Hematopoietic multipotent progenitor cell treated with erythropoietin and hydrocortisone succinate and interleukin-3 and kit ligand, for 17 days (in vitro differentiated cells): ENCODE measurements at regions not wholly inside any gene's neighbourhood (a gene's known extent, or its start where the extent isn't known, plus 50 kb on each side); places are given as distances from the start of the nearest gene placed in this dataset.
"Not testable (repeated sequence)": the region's sequence is repeated elsewhere in the genome, so short reads cannot be mapped to it uniquely, and the experiment has no call there.

ENCODE experiments used
- DNase-seq: peaks from one replicate; pipeline ENCODE4 v3.0.0-alpha.2; 2015; ENCODE audit warnings: low spot score

- no peak for DNase-seq
Measured at GRCh38 chr12:14214495-14214894, 151.0 kb upstream of the ATF7IP start.

GRCh38 chr12:14215949-14216348 lies 149.5 kb upstream of the ATF7IP start:
- DNase-seq = not testable (repeated sequence)

- no peak for DNase-seq
Measured at GRCh38 chr12:14216405-14217294, 148.8 kb upstream of the ATF7IP start.

- no peak for DNase-seq
Measured at GRCh38 chr12:14219156-14219555, 146.3 kb upstream of the ATF7IP start.

GRCh38 chr12:14219670-14220069 lies 145.8 kb upstream of the ATF7IP start:
- not testable (repeated sequence) for DNase-seq

- no peak for DNase-seq
Measured at GRCh38 chr12:14225064-14225463, 140.4 kb upstream of the ATF7IP start.

GRCh38 chr12:14235176-14235575 lies 130.3 kb upstream of the ATF7IP start:
- DNase-seq = not testable (repeated sequence)

- DNase-seq = not testable (repeated sequence)
Measured at GRCh38 chr12:14236641-14237040, 128.8 kb upstream of the ATF7IP start.

GRCh38 chr12:14238221-14238792 lies 127.2 kb upstream of the ATF7IP start:
- peak; percentile 16 for DNase-seq

GRCh38 chr12:14239350-14239934 lies 126.0 kb upstream of the ATF7IP start:
- no peak for DNase-seq

- DNase-seq = no peak
Measured at GRCh38 chr12:14239935-14240872, 125.3 kb upstream of the ATF7IP start.

- DNase-seq = no peak
Measured at GRCh38 chr12:14240873-14241220, 124.6 kb upstream of the ATF7IP start.

- DNase-seq = not testable (repeated sequence)
Measured at GRCh38 chr12:14242825-14243224, 122.7 kb upstream of the ATF7IP start.

- no peak for DNase-seq
Measured at GRCh38 chr12:14243941-14244340, 121.5 kb upstream of the ATF7IP start.

GRCh38 chr12:14244876-14245669 lies 120.4 kb upstream of the ATF7IP start:
- no peak for DNase-seq

- no peak for DNase-seq
Measured at GRCh38 chr12:14247166-14247565, 118.3 kb upstream of the ATF7IP start.

- no peak for DNase-seq
Measured at GRCh38 chr12:14249368-14249767, 116.1 kb upstream of the ATF7IP start.

GRCh38 chr12:14252697-14253096 lies 112.8 kb upstream of the ATF7IP start:
- DNase-seq = no peak

- no peak for DNase-seq
Measured at GRCh38 chr12:14253496-14253895, 112.0 kb upstream of the ATF7IP start.

GRCh38 chr12:14254781-14255180 lies 110.7 kb upstream of the ATF7IP start:
- no peak for DNase-seq

GRCh38 chr12:14256121-14256520 lies 109.4 kb upstream of the ATF7IP start:
- DNase-seq = no peak
